TTC549 (cell line): ENCODE measurements at regions not wholly inside any gene's neighbourhood (a gene's known extent, or its start where the extent isn't known, plus 50 kb on each side); places are given as distances from the start of the nearest gene placed in this dataset.

Experiments used
- FAIRE-seq: peaks from 2 replicates; lab custom pipeline; 2012; peaks lifted over from hg19 to GRCh38; lab: Jason Lieb, UNC

DNA sequence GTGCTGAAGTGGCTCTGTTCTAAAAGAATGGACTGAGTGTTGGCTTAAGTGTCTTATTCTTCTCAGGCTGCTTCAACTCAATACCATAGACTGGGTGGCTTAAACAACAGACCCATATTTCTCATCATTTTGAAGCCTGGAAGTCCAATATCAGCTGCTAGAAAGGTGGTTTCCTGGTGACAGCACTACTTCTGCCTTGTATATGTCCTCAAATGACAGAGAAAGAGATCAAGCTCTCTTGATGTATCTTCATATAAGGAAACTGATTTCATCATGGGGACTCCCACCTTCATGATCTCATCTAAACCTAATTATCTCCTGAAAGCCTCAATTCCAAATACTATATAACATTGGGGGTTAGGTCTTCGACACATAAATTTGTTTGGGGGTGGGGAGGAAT lies 449.7 kb upstream of the DSEL start:
- no peak for FAIRE-seq

DNA sequence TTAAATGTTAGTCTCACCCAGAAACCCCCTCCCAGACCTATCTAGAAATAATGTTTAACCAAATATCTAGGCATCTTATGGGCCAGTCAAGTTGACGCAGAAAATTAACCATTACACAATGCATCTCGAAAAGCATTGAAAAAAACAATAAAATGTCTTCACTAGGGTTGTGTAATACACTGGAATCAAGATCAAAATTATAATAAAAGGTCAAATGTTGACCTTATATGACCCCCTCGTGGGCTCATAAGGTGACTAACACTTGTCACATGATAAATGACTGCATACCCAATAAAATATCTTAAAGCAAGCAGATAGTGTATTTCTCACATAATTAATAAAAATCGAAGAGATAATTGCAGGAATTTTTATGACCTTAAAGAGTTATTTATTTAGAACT lies 447.9 kb upstream of the DSEL start:
- FAIRE-seq, result no peak

DNA sequence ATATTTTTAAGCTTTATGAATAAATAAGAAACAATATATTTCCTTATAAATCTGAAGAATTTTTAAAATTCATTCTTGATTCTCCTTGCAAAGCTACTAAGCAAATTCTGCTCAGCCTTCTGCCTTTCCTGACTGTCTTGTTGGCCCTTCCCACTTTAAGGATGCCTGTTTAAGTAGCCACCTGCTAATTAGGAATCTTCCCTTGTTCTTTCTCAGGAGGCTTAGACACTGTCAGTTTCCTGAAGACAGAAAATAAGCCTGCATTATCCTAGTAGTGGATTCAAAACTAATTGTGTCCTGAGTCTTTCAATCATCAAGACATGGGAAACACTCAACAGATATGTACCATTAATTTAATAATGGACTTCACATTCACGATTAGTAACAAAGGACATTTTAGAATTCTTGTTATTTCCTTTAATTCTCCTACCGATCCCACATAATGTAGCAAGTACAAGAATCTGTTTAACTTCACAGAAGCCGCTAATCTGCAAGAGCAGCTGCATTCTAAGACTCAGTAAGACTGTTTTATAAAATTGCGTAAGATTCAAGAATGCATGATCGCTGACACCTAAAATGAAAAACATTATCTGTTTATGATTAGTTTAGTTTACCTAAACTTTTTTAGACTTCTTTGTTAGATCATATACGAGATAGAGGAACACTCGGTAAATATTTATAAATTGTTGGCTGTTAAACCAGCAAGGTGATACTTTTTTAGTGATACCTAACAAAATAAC lies 445.4 kb upstream of the DSEL start:
- FAIRE-seq, result no peak

DNA sequence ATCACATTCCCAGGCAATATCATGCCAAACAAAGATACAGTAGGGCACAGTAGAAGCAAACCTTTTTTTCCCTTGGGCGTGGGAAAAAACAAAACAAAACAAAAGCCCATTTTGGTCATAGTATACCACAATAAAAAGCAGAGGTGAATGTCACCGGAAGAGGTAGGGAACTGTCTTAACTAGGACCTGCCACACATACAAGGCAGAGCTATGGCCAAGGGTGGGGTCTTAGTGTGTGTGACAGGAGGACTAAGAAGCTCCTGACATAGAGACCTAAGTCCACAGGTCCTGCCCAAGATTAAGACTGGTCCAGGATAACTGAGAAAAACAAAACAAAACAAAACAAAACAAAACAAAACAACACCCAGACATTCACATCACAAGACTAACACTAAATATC lies 441.2 kb upstream of the DSEL start:
- FAIRE-seq, result no peak

DNA sequence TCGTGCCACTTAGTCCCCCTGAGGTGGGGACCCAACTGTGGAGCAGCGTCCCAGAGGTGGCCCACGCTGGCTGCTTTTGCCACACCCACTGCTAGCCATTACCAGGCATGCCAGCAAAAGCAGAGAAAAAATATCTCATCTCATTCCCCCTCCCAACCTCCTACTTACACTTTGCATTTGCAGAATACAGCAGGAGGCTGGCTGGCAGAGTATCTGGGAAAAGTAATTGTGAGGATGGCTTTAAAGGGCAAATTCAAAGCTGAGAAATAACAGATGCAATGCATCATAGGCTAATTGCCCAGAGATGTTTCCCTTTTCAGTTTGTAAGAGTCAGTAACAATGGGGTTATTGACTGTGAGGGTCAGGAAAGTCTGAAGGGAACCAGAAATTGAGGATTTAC lies 438.1 kb upstream of the DSEL start:
- FAIRE-seq, result no peak

DNA sequence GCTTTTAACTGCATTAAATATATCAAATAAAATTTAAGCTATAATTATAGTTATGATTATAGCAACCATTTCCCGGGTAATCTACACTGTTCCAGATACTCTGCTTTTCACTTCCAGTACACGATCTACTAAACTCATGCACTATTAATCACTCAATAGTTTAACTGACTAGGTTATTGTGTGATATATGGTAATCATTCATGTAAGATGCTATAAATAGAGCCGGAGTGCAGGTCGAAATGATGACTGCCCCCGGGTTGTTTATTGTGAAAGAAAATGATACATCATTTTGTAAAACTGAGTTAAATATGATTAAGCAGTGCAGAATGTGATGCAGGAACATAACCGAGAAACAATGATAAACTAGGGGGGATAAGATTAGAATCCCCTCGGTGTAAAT lies 434.6 kb upstream of the DSEL start:
- FAIRE-seq, result no peak

DNA sequence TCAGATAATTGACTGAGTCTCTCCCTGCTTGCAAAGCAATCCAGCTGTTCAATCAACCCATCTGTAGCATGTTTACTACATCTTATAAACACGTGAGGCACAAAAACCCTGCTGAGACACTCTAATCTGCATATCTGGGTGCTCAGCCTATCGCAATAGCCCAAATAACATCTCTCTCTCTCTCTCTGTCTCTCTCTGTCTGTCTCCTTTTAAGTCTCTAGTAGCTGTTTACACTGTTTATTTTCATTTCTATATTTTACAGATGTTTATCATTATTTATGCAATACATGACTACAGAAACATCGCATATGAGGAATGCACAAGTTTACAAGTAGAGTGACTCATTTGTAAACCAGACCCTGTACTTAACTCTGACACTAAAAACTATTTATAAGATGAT lies 422.1 kb upstream of the DSEL start:
- no peak for FAIRE-seq

DNA sequence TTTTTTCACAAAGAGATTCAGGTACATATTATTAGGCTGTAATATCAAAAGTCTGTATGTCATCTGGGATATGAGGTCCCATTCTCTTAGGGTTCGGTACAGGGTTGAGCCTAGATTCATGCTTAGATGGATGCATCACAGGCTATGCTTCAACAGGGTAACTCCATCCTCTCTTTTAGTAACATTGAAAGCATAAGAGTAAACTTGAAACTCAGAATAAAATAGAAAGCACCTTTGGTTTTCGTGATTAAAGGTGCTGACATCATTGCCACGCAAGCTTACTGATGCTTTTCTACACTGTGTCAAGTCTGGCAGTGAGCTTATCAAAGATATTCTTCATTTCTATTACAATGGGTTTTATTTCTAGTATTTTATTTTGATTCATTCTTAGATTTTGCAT lies 419.1 kb upstream of the DSEL start:
- FAIRE-seq, result no peak

DNA sequence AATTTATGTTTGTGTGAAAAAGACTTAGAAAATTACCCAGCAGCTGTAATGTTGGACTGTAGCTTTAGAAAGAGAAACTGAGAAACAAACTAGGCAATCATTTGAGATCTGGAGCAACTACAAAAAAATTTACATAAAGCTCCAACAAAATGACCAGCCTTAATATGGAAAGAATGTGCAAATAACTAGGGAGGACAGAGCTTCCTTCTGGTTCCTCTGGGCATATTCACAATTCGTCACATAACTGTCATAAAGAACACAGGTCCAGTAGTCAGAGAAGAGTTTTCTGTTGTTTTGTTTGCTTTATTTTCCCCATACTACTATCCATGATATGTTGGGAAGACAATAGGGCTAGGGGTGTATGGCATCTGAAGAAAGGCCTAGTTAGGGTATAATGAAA lies 416.8 kb upstream of the DSEL start:
- no peak for FAIRE-seq

DNA sequence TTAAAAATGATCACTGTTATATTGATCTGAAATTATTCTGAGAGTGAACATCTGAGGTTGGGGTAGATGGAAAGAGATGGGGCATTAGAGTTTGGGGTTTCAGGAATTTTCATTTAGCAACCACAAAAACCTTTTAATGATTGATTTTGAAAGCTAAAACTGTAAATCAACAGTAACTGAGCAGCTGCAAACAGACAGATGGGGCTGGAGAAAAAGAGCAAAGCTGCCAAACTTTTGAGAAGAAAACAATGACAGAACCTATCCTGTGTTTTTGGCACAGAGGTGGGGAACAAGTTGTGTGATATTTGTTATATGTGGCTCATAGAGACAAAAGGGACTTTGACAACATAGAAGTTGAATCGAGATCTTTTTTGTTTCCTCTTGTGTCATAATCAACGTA lies 415.8 kb upstream of the DSEL start:
- no peak for FAIRE-seq

DNA sequence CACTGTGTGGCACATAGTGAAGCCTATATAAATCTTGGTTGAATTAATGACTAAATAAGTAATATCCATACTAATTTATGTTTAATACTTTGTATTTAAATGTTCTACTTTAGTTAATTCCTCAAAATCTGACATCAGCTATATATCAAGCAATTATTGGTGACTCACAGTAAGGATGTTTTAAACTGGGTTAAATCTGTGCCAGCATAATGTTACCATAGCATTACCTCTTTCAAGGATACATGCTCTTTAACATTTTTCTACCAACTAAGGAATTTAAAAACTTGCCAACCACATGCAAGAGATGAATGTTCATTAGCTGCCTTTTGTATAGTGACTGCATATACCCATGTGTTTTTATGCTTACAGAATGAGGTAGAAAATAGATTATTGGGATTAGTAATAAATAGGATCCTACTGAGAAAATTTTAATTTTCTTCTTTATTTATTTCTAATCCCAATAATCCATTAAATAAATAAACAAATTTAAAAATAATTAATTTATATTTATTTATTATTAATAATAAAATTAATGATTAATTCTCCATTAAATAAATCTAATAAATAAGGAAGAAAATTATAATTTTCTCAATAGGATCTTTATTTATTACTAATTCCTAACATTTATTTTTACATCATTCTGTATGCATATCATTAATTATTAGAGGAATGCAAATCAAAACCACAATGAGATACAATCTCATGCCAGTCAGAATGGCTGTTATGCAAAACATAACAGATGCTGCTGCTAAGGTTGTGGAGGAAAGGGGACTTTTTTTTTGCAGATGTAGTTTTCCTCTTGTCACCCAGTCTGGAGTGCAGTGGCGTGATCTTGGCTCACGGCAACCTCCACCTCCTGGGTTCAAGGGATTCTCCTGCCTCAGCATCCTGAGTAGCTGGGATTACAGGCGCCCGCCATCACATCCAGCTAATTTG lies 410.7 kb upstream of the DSEL start:
- peak; percentile 63 for FAIRE-seq

DNA sequence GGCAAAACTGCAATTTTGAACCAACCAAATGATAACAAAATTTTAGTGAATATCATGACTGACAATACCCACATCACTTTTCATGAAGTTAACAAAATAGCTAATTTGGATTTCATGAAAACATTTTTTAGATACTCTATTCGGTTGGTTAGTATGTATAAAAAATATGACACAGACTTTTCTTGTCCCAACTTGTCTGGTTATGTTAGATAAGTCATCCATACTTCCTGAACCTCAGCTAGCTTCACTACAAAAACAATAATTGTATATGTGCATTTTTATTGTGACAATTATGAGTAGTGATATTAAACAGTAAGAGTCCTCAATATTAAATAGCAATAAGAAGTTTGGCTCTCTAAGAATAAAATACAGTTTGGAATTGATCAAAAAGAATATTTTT lies 408.1 kb upstream of the DSEL start:
- FAIRE-seq, result no peak

DNA sequence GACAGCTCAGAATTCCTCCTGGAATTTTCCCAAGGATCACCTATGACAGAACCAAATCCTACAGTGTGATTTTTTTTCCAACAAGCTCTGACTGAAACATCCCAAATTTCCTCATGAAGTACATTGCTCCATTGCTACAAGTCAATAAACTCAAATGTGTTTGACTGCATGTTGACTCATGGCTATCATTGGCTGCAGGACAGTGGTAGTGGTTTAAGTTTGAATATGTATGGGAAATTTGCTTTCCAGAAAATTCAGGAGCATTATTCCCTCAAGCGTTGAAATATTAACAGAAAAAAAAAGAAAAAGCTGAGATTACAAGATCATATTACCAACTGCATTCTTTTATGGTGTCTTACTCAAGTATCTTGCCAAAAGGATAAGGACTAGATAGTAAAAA lies 402.8 kb upstream of the DSEL start:
- FAIRE-seq, result no peak

DNA sequence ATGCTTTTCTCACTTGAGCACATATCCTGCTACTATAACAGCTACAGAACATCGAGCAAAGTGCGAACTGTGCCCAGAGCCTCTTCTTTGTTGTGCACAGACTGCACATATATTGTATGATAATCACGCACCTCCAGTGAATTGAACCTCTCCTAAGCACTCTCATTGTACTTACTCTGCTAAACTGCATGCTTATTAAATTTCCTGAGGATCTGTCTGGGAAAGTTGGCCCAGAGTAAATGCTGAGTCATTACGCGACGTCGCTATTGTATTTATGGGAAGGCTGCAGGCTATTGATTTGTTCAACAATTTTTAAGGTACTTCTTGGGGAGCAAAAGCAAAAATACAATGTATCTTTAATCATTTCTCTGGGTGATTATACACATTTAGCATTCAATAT lies 399.6 kb upstream of the DSEL start:
- no peak for FAIRE-seq

DNA sequence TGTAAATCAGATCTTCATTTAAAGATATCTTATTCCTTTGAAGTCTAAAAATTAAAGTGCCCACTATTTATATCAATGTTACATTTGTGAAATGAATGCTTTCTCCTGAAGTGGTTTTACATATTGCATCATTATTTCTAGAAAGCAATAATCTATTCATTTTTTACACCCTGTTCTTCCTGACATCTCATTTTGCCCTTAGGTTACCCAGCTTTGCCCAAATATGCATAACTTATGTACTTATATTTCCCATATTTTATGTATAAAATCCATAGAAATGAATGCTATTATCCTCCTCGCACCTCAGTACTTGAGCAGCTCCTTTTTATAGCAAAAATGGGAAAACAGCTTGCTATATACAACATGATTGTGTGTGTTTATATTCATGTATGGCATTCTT lies 396.5 kb upstream of the DSEL start:
- FAIRE-seq, result no peak

DNA sequence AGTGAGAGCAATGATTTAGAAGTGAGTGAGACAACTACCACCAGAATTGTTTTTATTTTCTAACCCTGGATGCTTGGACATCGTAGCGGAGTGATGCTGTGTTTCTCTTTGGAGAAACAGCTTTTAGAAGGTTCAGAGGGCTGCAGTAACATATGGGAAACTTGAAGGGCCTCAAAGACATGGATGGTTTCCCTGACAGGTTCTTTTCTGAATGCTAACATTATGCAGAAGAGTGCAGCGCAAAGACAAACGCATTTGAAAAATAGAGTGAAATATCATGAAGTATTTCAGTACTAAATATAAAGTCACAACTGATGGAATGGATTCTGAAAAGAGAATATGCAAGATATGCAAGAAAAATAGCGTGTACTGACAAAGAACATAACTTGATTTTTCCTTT lies 385.1 kb upstream of the DSEL start:
- FAIRE-seq, result no peak

DNA sequence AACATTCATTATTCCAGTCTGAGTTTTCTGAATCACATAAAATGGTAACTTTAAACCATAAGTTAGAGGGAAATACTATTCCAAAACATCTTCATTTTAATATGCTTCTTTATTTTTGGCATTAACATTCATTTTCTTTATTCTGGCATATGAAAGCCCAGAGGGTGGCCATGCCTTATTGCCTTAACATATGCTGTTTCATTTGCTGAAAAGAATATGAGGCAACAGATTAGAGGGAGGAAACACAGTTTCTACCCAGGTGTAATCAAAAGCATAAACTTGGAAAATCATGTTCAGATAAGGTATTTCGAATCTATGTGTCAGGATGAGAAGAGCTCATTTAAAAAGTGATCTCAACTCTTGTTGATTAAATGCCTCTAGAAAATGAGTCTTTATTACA lies 379.9 kb upstream of the DSEL start:
- FAIRE-seq, result no peak

DNA sequence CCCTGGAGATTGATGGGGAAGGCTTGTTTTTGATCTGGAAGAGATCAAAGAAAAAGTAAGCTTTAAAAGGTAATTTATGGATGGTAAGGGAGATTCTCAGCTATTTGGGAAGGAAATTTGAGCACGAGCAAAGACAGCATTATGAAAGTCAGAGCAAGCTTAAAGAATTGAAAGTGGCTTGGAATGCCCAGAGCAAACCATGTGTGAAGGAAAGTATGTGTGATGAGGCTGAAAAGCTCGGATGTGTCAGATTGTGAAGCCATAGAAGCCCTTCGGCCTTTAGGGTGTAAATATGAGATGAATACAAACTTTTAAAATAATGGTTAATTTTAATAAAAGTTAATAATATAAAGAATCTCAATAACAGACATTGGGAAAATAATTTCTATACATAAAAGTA lies 377.4 kb upstream of the DSEL start:
- FAIRE-seq, result no peak

DNA sequence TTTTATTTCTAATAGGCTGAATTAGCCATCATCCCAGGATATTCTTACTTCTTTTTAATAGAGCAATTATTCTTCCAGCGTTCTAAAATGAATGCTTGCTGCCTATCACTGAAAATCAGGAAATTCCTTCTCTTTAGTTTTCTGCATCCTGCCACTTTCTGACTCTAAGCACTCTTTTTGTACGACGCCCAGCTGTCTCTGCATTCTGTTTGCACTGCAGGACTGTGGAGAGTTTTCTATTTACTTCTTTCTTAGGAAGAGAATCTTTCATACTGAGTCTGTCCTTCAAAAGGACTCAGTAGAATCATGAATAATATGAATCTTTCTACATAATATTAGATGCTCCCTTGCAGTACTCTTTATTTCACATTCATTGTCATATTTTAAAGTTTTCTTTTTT lies 360.4 kb upstream of the DSEL start:
- FAIRE-seq, result no peak

DNA sequence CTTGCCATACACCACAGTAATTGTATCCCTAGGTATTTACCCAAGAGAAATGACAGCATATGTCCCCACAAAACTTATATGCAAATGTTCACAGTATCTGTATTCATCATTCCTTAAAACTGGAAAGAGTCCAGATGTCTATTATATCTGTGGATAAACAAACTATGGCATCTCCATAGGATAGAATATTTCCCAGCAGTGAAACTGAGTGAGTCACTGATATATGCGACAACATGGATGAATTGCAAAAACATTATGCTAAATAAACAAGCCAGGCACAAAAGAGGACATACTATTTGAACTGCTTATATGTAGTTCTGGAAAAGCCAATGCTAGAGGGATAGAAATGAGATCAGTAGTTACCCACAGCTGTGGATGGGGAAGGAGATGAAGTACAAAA lies 359.4 kb upstream of the DSEL start:
- FAIRE-seq, result no peak

DNA sequence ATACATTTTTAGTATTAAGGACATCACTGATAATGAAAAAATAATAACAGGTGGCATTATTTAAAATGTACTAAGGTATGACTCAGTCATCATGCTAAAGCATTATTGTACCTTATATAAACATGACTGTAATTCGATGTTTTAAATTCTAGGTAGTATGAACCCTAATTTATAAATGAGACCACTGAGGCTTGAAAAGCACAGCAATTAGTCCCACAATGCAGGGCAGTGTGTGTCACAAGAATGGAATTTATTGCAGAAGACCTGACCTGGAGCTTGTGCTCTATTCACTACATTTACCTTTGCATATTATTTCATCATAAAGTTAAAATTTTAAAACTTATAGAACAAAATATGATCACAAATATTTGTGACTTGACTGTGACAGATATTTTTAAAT lies 358.5 kb upstream of the DSEL start:
- no peak for FAIRE-seq

DNA sequence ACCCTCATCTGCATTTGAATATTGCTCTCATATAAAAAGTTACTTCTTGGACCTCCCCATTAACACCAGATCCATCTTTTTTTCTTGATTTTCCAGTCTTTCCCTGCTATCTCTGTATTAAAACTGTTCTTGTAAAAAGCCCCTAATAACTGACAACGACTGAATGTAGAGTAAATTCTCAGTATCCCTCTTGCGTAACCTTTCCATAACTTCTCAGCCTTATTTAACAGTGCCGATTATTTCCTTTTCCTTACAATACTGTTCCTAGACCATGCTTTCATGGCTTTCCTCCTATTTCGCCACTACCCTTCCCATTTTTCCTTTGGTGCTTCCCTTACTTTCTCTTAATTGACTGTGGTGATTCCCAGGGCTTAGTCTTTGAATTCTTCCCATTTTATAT lies 348.9 kb upstream of the DSEL start:
- no peak for FAIRE-seq

DNA sequence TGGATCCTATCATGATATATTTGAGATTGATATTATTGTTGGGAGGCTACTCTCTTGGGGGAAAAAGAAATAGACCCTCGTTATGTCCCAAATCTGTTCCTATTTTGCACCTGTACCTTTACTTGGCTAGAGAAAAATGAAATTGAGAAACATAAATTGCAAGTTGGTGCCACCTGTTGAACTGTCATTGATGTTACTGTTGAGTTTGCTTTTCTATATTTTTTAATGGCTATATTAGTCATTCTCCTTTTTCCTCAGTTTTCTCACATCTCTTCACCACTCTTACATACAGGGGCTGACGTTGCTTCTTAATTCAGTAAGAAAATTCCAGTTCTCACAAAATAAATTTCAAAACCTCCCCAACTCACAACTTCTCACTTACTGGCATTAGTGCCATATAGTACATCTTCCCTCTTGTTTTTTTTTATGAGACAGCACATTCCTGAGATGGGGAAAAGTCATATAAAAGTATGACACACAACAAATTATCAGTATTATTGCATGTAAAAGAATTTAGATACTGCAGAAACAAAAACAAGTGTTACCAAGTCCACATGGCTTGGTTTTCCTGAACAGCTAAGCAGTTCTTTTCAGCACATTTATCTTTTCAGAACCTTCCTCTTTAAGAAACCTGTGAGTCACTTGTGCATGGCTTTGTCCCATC lies 348.3 kb upstream of the DSEL start:
- FAIRE-seq, result no peak
